Left lung (tissue), 4 donors: ENCODE measurements at regions not wholly inside any gene's neighbourhood (a gene's known extent, or its start where the extent isn't known, plus 50 kb on each side); places are given as distances from the start of the nearest gene placed in this dataset.

Source experiments
- ATAC-seq: fragments of 200-7000 bp; cut with Tn5 transposase; one replicate; pipeline ENCODE4 v1.9.1; 2020; ENCODE audit warnings: moderate library complexity
- DNase-seq, 4 donors: peaks; one replicate each; pipeline ENCODE4 v3.0.0-alpha.2; 2013 to 2020
- H3K27ac ChIP-seq, 2 donors: fragments of 200-600 bp; sonication (generic) in 1 of 2; one replicate each; pipeline versions ENCODE4 v1.5.0 to v1.8.0; 2020 to 2021
- H3K27me3 ChIP-seq, 2 donors: fragments of 200-600 bp; sonication (generic) in 1 of 2; one replicate each; pipeline versions ENCODE4 v1.5.0 to v1.8.0; 2020 to 2021
- H3K36me3 ChIP-seq, 2 donors: fragments of 200-600 bp; sonication (generic) in 1 of 2; one replicate each; pipeline versions ENCODE4 v1.5.0 to v1.8.0; 2020 to 2021
- H3K4me1 ChIP-seq, 2 donors: fragments of 200-600 bp; one replicate each; pipeline ENCODE4 v1.8.0; 2021
- H3K4me3 ChIP-seq, 2 donors: fragments of 200-600 bp; sonication (generic) in 1 of 2; one replicate each; pipeline versions ENCODE4 v1.5.0 to v1.8.0; 2020 to 2021; ENCODE audit warnings: mild to moderate bottlenecking in 1 of 2
- H3K9me3 ChIP-seq, 2 donors: fragments of 200-600 bp; sonication (generic) in 1 of 2; one replicate each; pipeline versions ENCODE4 v1.5.0 to v1.8.0; 2020 to 2021
- CTCF ChIP-seq, 2 donors: fragments of 200-600 bp; sonication (generic) in 1 of 2; IDR thresholded peaks; one replicate each; pipeline versions ENCODE4 v1.5.0 to v1.8.0; 2021; ENCODE audit warnings: antibody characterized with exemption in 2 of 2
- intact Hi-C, 2 donors: fragments of 100-400 bp; cut with DNase I; formaldehyde crosslinking; loops; one replicate each; pipeline versions ENCODE4 v1.11.2 to v1.14.2; 2022
- donor health status: DM: no; HTN: yes; CAD: no.
- donor health status: DM: no; HTN: no; CAD: no.

GRCh38 chr7:111630862-111631261, 68.6 kb upstream of the IMMP2L start:
- no peak for DNase-seq
- no peak for ATAC-seq
- no peak overlapping the region for H3K4me3 ChIP-seq
- H3K9me3 ChIP-seq: peaks cover 0 to 26% of the 10 kb centered on the region in 2 donors
- no peaks in the 10 kb centered on the region for H3K27me3 ChIP-seq
- intact Hi-C loops: no loop called here
- no peak for TF ChIP-seq CTCF (IDR thresholded peaks at IDR 0.05)
- H3K36me3 ChIP-seq: no peaks in the 10 kb centered on the region
- H3K27ac ChIP-seq: no peak overlapping the region
- H3K4me1 ChIP-seq: no peaks in the 10 kb centered on the region

- Histone ChIP-seq H3K9me3 (no peaks in the 10 kb centered on the region), H3K4me3 (no peak overlapping the region), H3K36me3 (no peaks in the 10 kb centered on the region), H3K27me3 (no peaks in the 10 kb centered on the region), H3K27ac (no peak overlapping the region), H3K4me1 (no peaks in the 10 kb centered on the region)
- DNase-seq: no peak
- ATAC-seq: no peak
- intact Hi-C loops: no loop called here
- TF ChIP-seq CTCF (IDR thresholded peaks at IDR 0.05): no peak
These were observed 59.8 kb upstream of the IMMP2L start for GRCh38 chr7:111622084-111622483.
